Right lung (tissue), 2 donors: ENCODE measurements at regions not wholly inside any gene's neighbourhood (a gene's known extent, or its start where the extent isn't known, plus 50 kb on each side); places are given as distances from the start of the nearest gene placed in this dataset.

Experiments
- DNase-seq, 2 donors: peaks; one replicate each; pipeline ENCODE4 v3.0.0-alpha.2; 2013

GRCh38 chr5:158162479-158163034, 303.6 kb upstream of the CLINT1 start:
- no peak for DNase-seq

- DNase-seq, result no peak
Measured at GRCh38 chr5:158162026-158162425, 303.1 kb upstream of the CLINT1 start.

GRCh38 chr5:158159621-158160020, 300.7 kb upstream of the CLINT1 start:
- DNase-seq, result no peak

GRCh38 chr5:158155811-158156505, 297.0 kb upstream of the CLINT1 start:
- DNase-seq, result no peak

- DNase-seq, result no peak
Measured at GRCh38 chr5:158155067-158155466, 296.1 kb upstream of the CLINT1 start.

GRCh38 chr5:158154226-158155005, 295.5 kb upstream of the CLINT1 start:
- no peak for DNase-seq

GRCh38 chr5:158153508-158153907, 294.6 kb upstream of the CLINT1 start:
- DNase-seq, result no peak

GRCh38 chr5:158152136-158152535, 293.2 kb upstream of the CLINT1 start:
- no peak for DNase-seq

GRCh38 chr5:158147227-158147626, 288.3 kb upstream of the CLINT1 start:
- DNase-seq, result no peak

- no peak for DNase-seq
Measured at GRCh38 chr5:158145827-158146226, 286.9 kb upstream of the CLINT1 start.

GRCh38 chr5:158143081-158143480, 284.1 kb upstream of the CLINT1 start:
- no peak for DNase-seq

GRCh38 chr5:158142156-158142555, 283.2 kb upstream of the CLINT1 start:
- no peak for DNase-seq

- no peak for DNase-seq
Measured at GRCh38 chr5:158140120-158140731, 281.3 kb upstream of the CLINT1 start.

- DNase-seq, result no peak
Measured at GRCh38 chr5:158139161-158139560, 280.2 kb upstream of the CLINT1 start.

GRCh38 chr5:158135682-158136179, 276.8 kb upstream of the CLINT1 start:
- no peak for DNase-seq

GRCh38 chr5:158133369-158133768, 274.4 kb upstream of the CLINT1 start:
- no peak for DNase-seq

- DNase-seq, result no peak
Measured at GRCh38 chr5:158127536-158127935, 268.6 kb upstream of the CLINT1 start.

- no peak for DNase-seq
Measured at GRCh38 chr5:158126442-158127405, 267.8 kb upstream of the CLINT1 start.

- DNase-seq, result no peak
Measured at GRCh38 chr5:158124606-158125316, 265.8 kb upstream of the CLINT1 start.

- no peak for DNase-seq
Measured at GRCh38 chr5:158123595-158123994, 264.6 kb upstream of the CLINT1 start.

GRCh38 chr5:158121678-158122077, 262.7 kb upstream of the CLINT1 start:
- DNase-seq, result no peak
